Immature natural killer cell (primary cell): ENCODE measurements at regions not wholly inside any gene's neighbourhood (a gene's known extent, or its start where the extent isn't known, plus 50 kb on each side); places are given as distances from the start of the nearest gene placed in this dataset.
"Not testable (repeated sequence)": the region's sequence is repeated elsewhere in the genome, so short reads cannot be mapped to it uniquely, and the experiment has no call there.

Source experiments
- DNase-seq, 3 donors: peaks; one replicate each; pipeline ENCODE4 v3.0.0; 2022; ENCODE audit warnings: mixed read lengths in 1 of 3
- H3K27ac Mint-ChIP-seq, 6 donors: one replicate each; pipeline ENCODE4 v1.8.0; 2020; ENCODE audit warnings: mixed read lengths in 6 of 6, mild to moderate bottlenecking in 5 of 6, inconsistent platforms in 4 of 6, moderate library complexity in 3 of 6
- H3K27me3 Mint-ChIP-seq, 3 donors: one replicate each; pipeline ENCODE4 v1.8.0; 2020 to 2021; ENCODE audit warnings: low read depth in 3 of 3, mild to moderate bottlenecking in 3 of 3, mixed read lengths in 3 of 3, moderate library complexity in 3 of 3, inconsistent platforms in 1 of 3
- H3K36me3 Mint-ChIP-seq, 3 donors: one replicate each; pipeline ENCODE4 v1.8.0; 2020; ENCODE audit warnings: mixed read lengths in 3 of 3, inconsistent platforms in 2 of 3, mild to moderate bottlenecking in 2 of 3
- H3K4me1 Mint-ChIP-seq, 2 donors: one replicate each; pipeline ENCODE4 v1.8.0; 2020; ENCODE audit warnings: inconsistent platforms in 2 of 2, mild to moderate bottlenecking in 2 of 2, mixed read lengths in 2 of 2, moderate library complexity in 1 of 2
- H3K4me3 Mint-ChIP-seq, 5 donors: one replicate each; pipeline ENCODE4 v1.8.0; 2020; ENCODE audit warnings: mild to moderate bottlenecking in 5 of 5, mixed read lengths in 5 of 5, inconsistent platforms in 3 of 5, moderate library complexity in 3 of 5
- H3K9me3 Mint-ChIP-seq, 6 donors: one replicate each; pipeline ENCODE4 v1.8.0; 2020; ENCODE audit warnings: mild to moderate bottlenecking in 6 of 6, mixed read lengths in 6 of 6, inconsistent platforms in 4 of 6, moderate library complexity in 3 of 6

GRCh38 chr14:41214978-41215377 lies 391.7 kb upstream of the LRFN5 start:
- peaks cover 3 to 21% (median 11%) of the 10 kb centered on the region in 6 donors for H3K9me3 Mint-ChIP-seq
- H3K4me3 Mint-ChIP-seq, DNase-seq, H3K27me3 Mint-ChIP-seq, H3K27ac Mint-ChIP-seq, H3K4me1 Mint-ChIP-seq, H3K36me3 Mint-ChIP-seq: not testable (repeated sequence)

- Mint-ChIP-seq H3K36me3 (no peaks in the 10 kb centered on the region), H3K4me3 (no peak overlapping the region), H3K4me1 (no peaks in the 10 kb centered on the region), H3K27ac (no peak overlapping the region), H3K9me3 (peaks cover 4 to 15% (median 10%) of the 10 kb centered on the region in 6 donors), H3K27me3 (peaks cover 0 to 2% (median 0%) of the 10 kb centered on the region in 3 donors)
- DNase-seq, result no peak
Measured at GRCh38 chr14:41201696-41202095, 405.0 kb upstream of the LRFN5 start.

- Mint-ChIP-seq H3K36me3 (peaks cover 0 to 6% (median 0%) of the 10 kb centered on the region in 3 donors), H3K4me3 (no peak overlapping the region), H3K4me1 (no peaks in the 10 kb centered on the region), H3K27ac (no peak overlapping the region), H3K27me3 (peaks cover 0 to 1% (median 0%) of the 10 kb centered on the region in 3 donors), H3K9me3 (peaks cover 6 to 56% (median 37%) of the 10 kb centered on the region in 6 donors)
- DNase-seq, result no peak
Measured at GRCh38 chr14:41187868-41188267, 418.8 kb upstream of the LRFN5 start.

GRCh38 chr14:41171045-41171444 lies 435.6 kb upstream of the LRFN5 start:
- no peak for DNase-seq
- H3K9me3 Mint-ChIP-seq, result peaks cover 0 to 45% (median 20%) of the 10 kb centered on the region in 6 donors
- no peak overlapping the region for H3K27ac Mint-ChIP-seq
- no peaks in the 10 kb centered on the region for H3K4me1 Mint-ChIP-seq
- H3K4me3 Mint-ChIP-seq, result no peak overlapping the region
- no peaks in the 10 kb centered on the region for H3K36me3 Mint-ChIP-seq
- H3K27me3 Mint-ChIP-seq, result peaks cover 0 to 4% (median 1%) of the 10 kb centered on the region in 3 donors

GRCh38 chr14:41167040-41167439 lies 439.6 kb upstream of the LRFN5 start:
- Mint-ChIP-seq H3K4me1 (no peaks in the 10 kb centered on the region), H3K4me3 (no peak overlapping the region), H3K9me3 (peaks cover 0 to 54% (median 7%) of the 10 kb centered on the region in 6 donors), H3K27ac (no peak overlapping the region), H3K36me3 (no peaks in the 10 kb centered on the region), H3K27me3 (no peaks in the 10 kb centered on the region)
- no peak for DNase-seq

GRCh38 chr14:41154143-41154807 lies 452.4 kb upstream of the LRFN5 start:
- no peak overlapping the region for H3K4me3 Mint-ChIP-seq
- H3K27me3 Mint-ChIP-seq, result no peaks in the 10 kb centered on the region
- no peaks in the 10 kb centered on the region for H3K36me3 Mint-ChIP-seq
- no peaks in the 10 kb centered on the region for H3K4me1 Mint-ChIP-seq
- no peak overlapping the region for H3K27ac Mint-ChIP-seq
- no peak for DNase-seq
- H3K9me3 Mint-ChIP-seq, result peaks cover 2 to 41% (median 13%) of the 10 kb centered on the region in 6 donors

- H3K36me3 Mint-ChIP-seq, result no peaks in the 10 kb centered on the region
- no peak overlapping the region for H3K4me3 Mint-ChIP-seq
- H3K27me3 Mint-ChIP-seq, result no peaks in the 10 kb centered on the region
- peaks cover 0 to 35% (median 14%) of the 10 kb centered on the region in 6 donors for H3K9me3 Mint-ChIP-seq
- DNase-seq, result no peak
- no peak overlapping the region for H3K27ac Mint-ChIP-seq
- no peaks in the 10 kb centered on the region for H3K4me1 Mint-ChIP-seq
Measured at GRCh38 chr14:41146391-41146790, 460.3 kb upstream of the LRFN5 start.

- no peak overlapping the region for H3K27ac Mint-ChIP-seq
- H3K9me3 Mint-ChIP-seq, result peaks cover 0 to 24% (median 12%) of the 10 kb centered on the region in 6 donors
- no peaks in the 10 kb centered on the region for H3K36me3 Mint-ChIP-seq
- H3K27me3 Mint-ChIP-seq, result no peaks in the 10 kb centered on the region
- H3K4me3 Mint-ChIP-seq, result no peak overlapping the region
- H3K4me1 Mint-ChIP-seq, result no peaks in the 10 kb centered on the region
- no peak for DNase-seq
Measured at GRCh38 chr14:41144370-41144769, 462.3 kb upstream of the LRFN5 start.

- Mint-ChIP-seq H3K4me3 (no peak overlapping the region), H3K4me1 (no peaks in the 10 kb centered on the region), H3K27me3 (peaks cover 0 to 2% (median 0%) of the 10 kb centered on the region in 3 donors), H3K36me3 (no peaks in the 10 kb centered on the region), H3K27ac (no peak overlapping the region), H3K9me3 (peaks cover 0 to 31% (median 14%) of the 10 kb centered on the region in 6 donors)
- no peak for DNase-seq
Measured at GRCh38 chr14:41137741-41138140, 468.9 kb upstream of the LRFN5 start.

GRCh38 chr14:41130274-41130673 lies 476.4 kb upstream of the LRFN5 start:
- no peaks in the 10 kb centered on the region for H3K4me1 Mint-ChIP-seq
- no peak for DNase-seq
- H3K4me3 Mint-ChIP-seq, result no peak overlapping the region
- no peaks in the 10 kb centered on the region for H3K27me3 Mint-ChIP-seq
- H3K36me3 Mint-ChIP-seq, result no peaks in the 10 kb centered on the region
- H3K27ac Mint-ChIP-seq, result no peak overlapping the region
- H3K9me3 Mint-ChIP-seq, result peaks cover 0 to 37% (median 18%) of the 10 kb centered on the region in 6 donors

- H3K4me1 Mint-ChIP-seq, result no peaks in the 10 kb centered on the region
- H3K36me3 Mint-ChIP-seq, result no peaks in the 10 kb centered on the region
- no peak for DNase-seq
Measured at GRCh38 chr14:41120402-41120801, 486.3 kb upstream of the LRFN5 start.

GRCh38 chr14:41096131-41096530 lies 510.5 kb upstream of the LRFN5 start:
- Mint-ChIP-seq H3K4me3 (no peak overlapping the region), H3K27me3 (peaks cover 0 to 2% (median 0%) of the 10 kb centered on the region in 3 donors), H3K27ac (no peak overlapping the region), H3K36me3 (no peaks in the 10 kb centered on the region), H3K9me3 (peaks cover 4 to 42% (median 25%) of the 10 kb centered on the region in 6 donors), H3K4me1 (no peaks in the 10 kb centered on the region)
- DNase-seq, result no peak

More at GRCh38 chr14:41120402-41120801, 486.3 kb upstream of the LRFN5 start:
- Mint-ChIP-seq H3K27me3 (no peaks in the 10 kb centered on the region), H3K4me3 (no peak overlapping the region), H3K9me3 (peaks cover 1 to 45% (median 11%) of the 10 kb centered on the region in 6 donors), H3K27ac (no peak overlapping the region)

GRCh38 chr14:41087056-41087455 lies 519.6 kb upstream of the LRFN5 start:
- Mint-ChIP-seq H3K9me3 (peaks cover 16 to 42% (median 36%) of the 10 kb centered on the region in 6 donors), H3K27ac (no peak overlapping the region), H3K27me3 (no peaks in the 10 kb centered on the region), H3K4me3 (no peak overlapping the region), H3K4me1 (no peaks in the 10 kb centered on the region), H3K36me3 (no peaks in the 10 kb centered on the region)
- no peak for DNase-seq

- peaks cover 3 to 39% (median 18%) of the 10 kb centered on the region in 6 donors for H3K9me3 Mint-ChIP-seq
- no peaks in the 10 kb centered on the region for H3K27me3 Mint-ChIP-seq
- H3K4me3 Mint-ChIP-seq, result no peak overlapping the region
- H3K4me1 Mint-ChIP-seq, result no peaks in the 10 kb centered on the region
- DNase-seq, result no peak
- no peaks in the 10 kb centered on the region for H3K36me3 Mint-ChIP-seq
- no peak overlapping the region for H3K27ac Mint-ChIP-seq
Measured at GRCh38 chr14:41073544-41073943, 533.1 kb upstream of the LRFN5 start.

- no peak for DNase-seq
- H3K4me1 Mint-ChIP-seq, result no peaks in the 10 kb centered on the region
- peaks cover 3 to 46% (median 21%) of the 10 kb centered on the region in 6 donors for H3K9me3 Mint-ChIP-seq
- H3K4me3 Mint-ChIP-seq, result no peak overlapping the region
- H3K27me3 Mint-ChIP-seq, result no peaks in the 10 kb centered on the region
- H3K27ac Mint-ChIP-seq, result no peak overlapping the region
- no peaks in the 10 kb centered on the region for H3K36me3 Mint-ChIP-seq
Measured at GRCh38 chr14:41072776-41073175, 533.9 kb upstream of the LRFN5 start.
